Esophagus muscularis mucosa (tissue), 4 donors: ENCODE measurements at regions not wholly inside any gene's neighbourhood (a gene's known extent, or its start where the extent isn't known, plus 50 kb on each side); places are given as distances from the start of the nearest gene placed in this dataset.

Experiments used
- DNase-seq: peaks from one replicate; pipeline ENCODE4 v3.0.0-alpha.2; 2017; ENCODE audit errors: extremely low spot score
- H3K27ac ChIP-seq, 4 donors: fragments of 200-600 bp; sonication (generic); replicated peaks in 1 of 4; 1 replicate in 3 of 4; 2 replicates in 1 of 4; pipeline ENCODE4 v1.5.1; 2016 to 2019; ENCODE audit warnings: mild to moderate bottlenecking in 1 of 4
- H3K27me3 ChIP-seq, 4 donors: fragments of 200-600 bp; sonication (generic); one replicate each; pipeline versions ENCODE4 v1.5.1 to v1.6.0; 2016 to 2019
- H3K36me3 ChIP-seq, 4 donors: fragments of 200-600 bp; sonication (generic); one replicate each; pipeline ENCODE4 v1.5.1; 2016 to 2019
- H3K4me1 ChIP-seq, 4 donors: fragments of 200-600 bp; sonication (generic); one replicate each; pipeline ENCODE4 v1.5.1; 2016 to 2019
- H3K4me3 ChIP-seq, 4 donors: fragments of 200-600 bp; sonication (generic); 1 replicate in 2 of 4; 2 replicates in 2 of 4; pipeline ENCODE4 v1.5.1; 2016 to 2019; ENCODE audit warnings: mild to moderate bottlenecking in 4 of 4, moderate library complexity in 1 of 4
- H3K9me3 ChIP-seq, 4 donors: fragments of 200-600 bp; sonication (generic); 1 replicate in 3 of 4; 2 replicates in 1 of 4; pipeline ENCODE4 v1.5.1; 2016 to 2019
- CTCF ChIP-seq, 3 experiments: fragments of 200-600 bp in 2 of 3; fragments of 450-650 bp in 1 of 3; sonication (generic) in 2 of 3; IDR thresholded peaks; one replicate each; pipeline ENCODE4 v1.5.1; 2017 to 2019; ENCODE audit warnings: antibody characterized with exemption in 3 of 3, mild to moderate bottlenecking in 2 of 3, moderate library complexity in 1 of 3
- EP300 ChIP-seq: sonication (generic); formaldehyde crosslinking; IDR thresholded peaks from one replicate; pipeline ENCODE4 v1.6.1; 2017; ENCODE audit warnings: antibody characterized with exemption
- POLR2A ChIP-seq: fragments of 450-650 bp; IDR thresholded peaks from one replicate; pipeline ENCODE4 v1.6.1; 2017; ENCODE audit warnings: antibody characterized with exemption, moderate library complexity, mild to moderate bottlenecking, low read depth
- POLR2AphosphoS5 ChIP-seq, 2 donors: sonication (generic); formaldehyde crosslinking; IDR thresholded peaks; one replicate each; pipeline ENCODE4 v1.6.1; 2017; ENCODE audit warnings: antibody characterized with exemption in 2 of 2
- WGBS: methylation state at CpG from one replicate; pipeline ENCODE4 v1.1.5; 2018; 5-methylcytosine and 5-hydroxymethylcytosine counted together
- intact Hi-C: fragments of 100-400 bp; cut with DNase I; formaldehyde crosslinking; loops from one replicate; pipeline ENCODE4 v1.15.1; 2023

- no peak for DNase-seq
- WGBS, result 79% methylated on average over 8 of the region's 8 CpGs
- no peak overlapping the region for H3K4me3 ChIP-seq
- H3K27ac ChIP-seq, result no peak overlapping the region
- H3K4me1 ChIP-seq, result no peaks in the 10 kb centered on the region
- peaks cover 0 to 18% (median 17%) of the 10 kb centered on the region in 4 donors for H3K9me3 ChIP-seq
- intact Hi-C loops, result no loop called here
- H3K27me3 ChIP-seq, result peaks cover 0 to 10% (median 0%) of the 10 kb centered on the region in 4 donors
- no peaks in the 10 kb centered on the region for H3K36me3 ChIP-seq
- TF ChIP-seq POLR2AphosphoS5 (IDR thresholded peaks at IDR 0.05), result no peak
- TF ChIP-seq CTCF (IDR thresholded peaks at IDR 0.05), result no peak
- no peak for TF ChIP-seq POLR2A
- no peak for TF ChIP-seq EP300
Observed at GRCh38 chr20:40535816-40536215, 153.2 kb downstream of the MAFB start.

- no peak for DNase-seq
- no peaks in the 10 kb centered on the region for H3K36me3 ChIP-seq
- 78% methylated on average over 4 of the region's 4 CpGs for WGBS
Observed at GRCh38 chr20:40532103-40532502, 156.9 kb downstream of the MAFB start.

GRCh38 chr20:40525351-40525750 lies 163.7 kb downstream of the MAFB start:
- DNase-seq, result no peak
- 44% methylated on average over 4 of the region's 4 CpGs for WGBS
- H3K36me3 ChIP-seq, result no peaks in the 10 kb centered on the region
- TF ChIP-seq POLR2AphosphoS5 (IDR thresholded peaks at IDR 0.05) (no peak), EP300 (no peak)
- intact Hi-C loops, result no loop called here
- H3K4me1 ChIP-seq, result no peaks in the 10 kb centered on the region
- H3K4me3 ChIP-seq, result no peak overlapping the region
- peaks cover 0 to 21% (median 12%) of the 10 kb centered on the region in 4 donors for H3K9me3 ChIP-seq
- H3K27me3 ChIP-seq, result no peaks in the 10 kb centered on the region
- H3K27ac ChIP-seq, result no peak overlapping the region

More at GRCh38 chr20:40532103-40532502, 156.9 kb downstream of the MAFB start:
- no peak overlapping the region for H3K4me3 ChIP-seq
- no peak overlapping the region for H3K27ac ChIP-seq
- H3K4me1 ChIP-seq, result no peaks in the 10 kb centered on the region
- no peak for TF ChIP-seq POLR2A
- no peak for TF ChIP-seq CTCF (IDR thresholded peaks at IDR 0.05)
- no peak for TF ChIP-seq EP300
- no peak for TF ChIP-seq POLR2AphosphoS5 (IDR thresholded peaks at IDR 0.05)
- peaks cover 0 to 25% (median 17%) of the 10 kb centered on the region in 4 donors for H3K9me3 ChIP-seq
- intact Hi-C loops, result no loop called here
- H3K27me3 ChIP-seq, result peaks cover 0 to 4% (median 0%) of the 10 kb centered on the region in 4 donors

GRCh38 chr20:40524071-40524470 lies 165.0 kb downstream of the MAFB start:
- H3K4me1 ChIP-seq, result no peaks in the 10 kb centered on the region
- no peak for DNase-seq
- no peak overlapping the region for H3K27ac ChIP-seq
- H3K36me3 ChIP-seq, result no peaks in the 10 kb centered on the region
- intact Hi-C loops, result no loop called here
- no peak for TF ChIP-seq EP300
- TF ChIP-seq CTCF (IDR thresholded peaks at IDR 0.05), result no peak
- TF ChIP-seq POLR2A, result no peak
- TF ChIP-seq POLR2AphosphoS5 (IDR thresholded peaks at IDR 0.05), result no peak
- WGBS, result 90% methylated on average over 2 of the region's 2 CpGs
- no peaks in the 10 kb centered on the region for H3K27me3 ChIP-seq
- peaks cover 0 to 20% (median 10%) of the 10 kb centered on the region in 4 donors for H3K9me3 ChIP-seq
- no peak overlapping the region for H3K4me3 ChIP-seq

- Histone ChIP-seq H3K27me3 (no peaks in the 10 kb centered on the region), H3K4me1 (no peaks in the 10 kb centered on the region), H3K4me3 (no peak overlapping the region), H3K27ac (no peak overlapping the region), H3K9me3 (peaks cover 0 to 20% (median 10%) of the 10 kb centered on the region in 4 donors), H3K36me3 (no peaks in the 10 kb centered on the region)
- DNase-seq, result no peak
- TF ChIP-seq CTCF (IDR thresholded peaks at IDR 0.05) (no peak), POLR2AphosphoS5 (IDR thresholded peaks at IDR 0.05) (no peak), EP300 (no peak), POLR2A (no peak)
- intact Hi-C loops, result no loop called here
- 100% methylated on average over 1 of the region's 1 CpG for WGBS
Observed at GRCh38 chr20:40522405-40522804, 166.6 kb downstream of the MAFB start.
